ENCODE measurements at regions not wholly inside any gene's neighbourhood (a gene's known extent, or its start where the extent isn't known, plus 50 kb on each side); places are given as distances from the start of the nearest gene placed in this dataset.

GRCh38 chr11:44374001-44374400, 64.1 kb upstream of the ALX4 start:
- no peak for DNase-seq (ENCODE audit: low spot score)
- TF ChIP-seq TEAD1 (CRISPR knock-in tag; IDR thresholded peaks at IDR 0.05): no peak
- TF ChIP-seq, protein P1, sequence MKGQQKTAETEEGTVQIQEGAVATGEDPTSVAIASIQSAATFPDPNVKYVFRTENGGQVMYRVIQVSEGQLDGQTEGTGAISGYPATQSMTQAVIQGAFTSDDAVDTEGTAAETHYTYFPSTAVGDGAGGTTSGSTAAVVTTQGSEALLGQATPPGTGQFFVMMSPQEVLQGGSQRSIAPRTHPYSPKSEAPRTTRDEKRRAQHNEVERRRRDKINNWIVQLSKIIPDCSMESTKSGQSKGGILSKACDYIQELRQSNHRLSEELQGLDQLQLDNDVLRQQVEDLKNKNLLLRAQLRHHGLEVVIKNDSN (CRISPR knock-in tag; IDR thresholded peaks at IDR 0.05): no peak
- no peak for TF ChIP-seq ZNF121 (CRISPR knock-in tag; IDR thresholded peaks at IDR 0.05)
- TF ChIP-seq FOXP4 (CRISPR knock-in tag; IDR thresholded peaks at IDR 0.05): no peak
- TF ChIP-seq NFE2L1 (CRISPR knock-in tag; IDR thresholded peaks at IDR 0.05): no peak
- no peak for TF ChIP-seq CTCF (IDR thresholded peaks at IDR 0.05)
- no peak for TF ChIP-seq JAZF1 (CRISPR knock-in tag; IDR thresholded peaks at IDR 0.05)
- TF ChIP-seq GTF2I (CRISPR knock-in tag; conservative IDR thresholded peaks at IDR 0.05): no peak
- TF ChIP-seq, protein P2, sequence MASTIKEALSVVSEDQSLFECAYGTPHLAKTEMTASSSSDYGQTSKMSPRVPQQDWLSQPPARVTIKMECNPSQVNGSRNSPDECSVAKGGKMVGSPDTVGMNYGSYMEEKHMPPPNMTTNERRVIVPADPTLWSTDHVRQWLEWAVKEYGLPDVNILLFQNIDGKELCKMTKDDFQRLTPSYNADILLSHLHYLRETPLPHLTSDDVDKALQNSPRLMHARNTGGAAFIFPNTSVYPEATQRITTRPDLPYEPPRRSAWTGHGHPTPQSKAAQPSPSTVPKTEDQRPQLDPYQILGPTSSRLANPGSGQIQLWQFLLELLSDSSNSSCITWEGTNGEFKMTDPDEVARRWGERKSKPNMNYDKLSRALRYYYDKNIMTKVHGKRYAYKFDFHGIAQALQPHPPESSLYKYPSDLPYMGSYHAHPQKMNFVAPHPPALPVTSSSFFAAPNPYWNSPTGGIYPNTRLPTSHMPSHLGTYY (CRISPR knock-in tag; IDR thresholded peaks at IDR 0.05): no peak
- no peak for TF ChIP-seq ZNF396 (CRISPR knock-in tag; IDR thresholded peaks at IDR 0.05; ENCODE audit: borderline replicate concordance)
- TF ChIP-seq, protein P3, sequence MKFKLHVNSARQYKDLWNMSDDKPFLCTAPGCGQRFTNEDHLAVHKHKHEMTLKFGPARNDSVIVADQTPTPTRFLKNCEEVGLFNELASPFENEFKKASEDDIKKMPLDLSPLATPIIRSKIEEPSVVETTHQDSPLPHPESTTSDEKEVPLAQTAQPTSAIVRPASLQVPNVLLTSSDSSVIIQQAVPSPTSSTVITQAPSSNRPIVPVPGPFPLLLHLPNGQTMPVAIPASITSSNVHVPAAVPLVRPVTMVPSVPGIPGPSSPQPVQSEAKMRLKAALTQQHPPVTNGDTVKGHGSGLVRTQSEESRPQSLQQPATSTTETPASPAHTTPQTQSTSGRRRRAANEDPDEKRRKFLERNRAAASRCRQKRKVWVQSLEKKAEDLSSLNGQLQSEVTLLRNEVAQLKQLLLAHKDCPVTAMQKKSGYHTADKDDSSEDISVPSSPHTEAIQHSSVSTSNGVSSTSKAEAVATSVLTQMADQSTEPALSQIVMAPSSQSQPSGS (CRISPR knock-in tag; IDR thresholded peaks at IDR 0.05; ENCODE audit: borderline replicate concordance, low read depth): no peak
- TF ChIP-seq PREB (CRISPR knock-in tag; IDR thresholded peaks at IDR 0.05; ENCODE audit: borderline replicate concordance): no peak
- no peak for TF ChIP-seq ESRRA (CRISPR knock-in tag; IDR thresholded peaks at IDR 0.05; ENCODE audit: borderline replicate concordance)
- TF ChIP-seq, protein P4, sequence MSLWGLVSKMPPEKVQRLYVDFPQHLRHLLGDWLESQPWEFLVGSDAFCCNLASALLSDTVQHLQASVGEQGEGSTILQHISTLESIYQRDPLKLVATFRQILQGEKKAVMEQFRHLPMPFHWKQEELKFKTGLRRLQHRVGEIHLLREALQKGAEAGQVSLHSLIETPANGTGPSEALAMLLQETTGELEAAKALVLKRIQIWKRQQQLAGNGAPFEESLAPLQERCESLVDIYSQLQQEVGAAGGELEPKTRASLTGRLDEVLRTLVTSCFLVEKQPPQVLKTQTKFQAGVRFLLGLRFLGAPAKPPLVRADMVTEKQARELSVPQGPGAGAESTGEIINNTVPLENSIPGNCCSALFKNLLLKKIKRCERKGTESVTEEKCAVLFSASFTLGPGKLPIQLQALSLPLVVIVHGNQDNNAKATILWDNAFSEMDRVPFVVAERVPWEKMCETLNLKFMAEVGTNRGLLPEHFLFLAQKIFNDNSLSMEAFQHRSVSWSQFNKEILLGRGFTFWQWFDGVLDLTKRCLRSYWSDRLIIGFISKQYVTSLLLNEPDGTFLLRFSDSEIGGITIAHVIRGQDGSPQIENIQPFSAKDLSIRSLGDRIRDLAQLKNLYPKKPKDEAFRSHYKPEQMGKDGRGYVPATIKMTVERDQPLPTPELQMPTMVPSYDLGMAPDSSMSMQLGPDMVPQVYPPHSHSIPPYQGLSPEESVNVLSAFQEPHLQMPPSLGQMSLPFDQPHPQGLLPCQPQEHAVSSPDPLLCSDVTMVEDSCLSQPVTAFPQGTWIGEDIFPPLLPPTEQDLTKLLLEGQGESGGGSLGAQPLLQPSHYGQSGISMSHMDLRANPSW (CRISPR knock-in tag; conservative IDR thresholded peaks at IDR 0.05; ENCODE audit: low read depth): no peak
- TF ChIP-seq NFATC4 (CRISPR knock-in tag; IDR thresholded peaks at IDR 0.05): no peak
- TF ChIP-seq TEAD4 (CRISPR knock-in tag; IDR thresholded peaks at IDR 0.05): no peak
- no peak for TF ChIP-seq ZNF263 (CRISPR knock-in tag; IDR thresholded peaks at IDR 0.05; ENCODE audit: low read depth)
- H3K9me3 Mint-ChIP-seq: peaks cover 5% of the 10 kb centered on the region
- ATAC-seq: no peak
- H3K4me3 Mint-ChIP-seq: no peak overlapping the region
- no peaks in the 10 kb centered on the region for H3K36me3 Mint-ChIP-seq
- peaks cover 35% of the 10 kb centered on the region for H3K27me3 Mint-ChIP-seq (ENCODE audit: low read depth)
- H3K4me1 Mint-ChIP-seq: peaks cover 3% of the 10 kb centered on the region; the same call in 1 of the 2 replicates
- H3K27ac Mint-ChIP-seq: no peak overlapping the region
- POLR2A ChIA-PET: no interaction called here
- CTCF ChIA-PET: interaction anchor here (0.8 to 2.0 kb wide), 2 partner anchors 53 to 279 kb away, joined by 3 to 4 read pairs; partner anchors contain the start of gene EXT2
